ENCODE measurements at regions not wholly inside any gene's neighbourhood (a gene's known extent, or its start where the extent isn't known, plus 50 kb on each side); places are given as distances from the start of the nearest gene placed in this dataset.

- no peak for DNase-seq
Measured at GRCh38 chr4:104682311-104682710, 187.6 kb upstream of the CXXC4 start.

- DNase-seq = peak; percentile 48
Measured at GRCh38 chr4:104693601-104694201, 199.0 kb upstream of the CXXC4 start.

GRCh38 chr4:104716584-104716983 is 221.9 kb upstream of the CXXC4 start:
- no peak for DNase-seq

GRCh38 chr4:104719539-104720230 is 225.0 kb upstream of the CXXC4 start:
- no peak for DNase-seq

- no peak for DNase-seq
Measured at GRCh38 chr4:104722467-104722866, 227.8 kb upstream of the CXXC4 start.

- no peak for DNase-seq
Measured at GRCh38 chr4:104726002-104726401, 231.3 kb upstream of the CXXC4 start.

GRCh38 chr4:104727643-104728042 is 232.9 kb upstream of the CXXC4 start:
- DNase-seq = no peak

GRCh38 chr4:104728380-104729122 is 233.9 kb upstream of the CXXC4 start:
- DNase-seq = no peak

- DNase-seq = no peak
Measured at GRCh38 chr4:104732766-104733165, 238.1 kb upstream of the CXXC4 start.

- DNase-seq = no peak
Measured at GRCh38 chr4:104735174-104735573, 240.5 kb upstream of the CXXC4 start.

GRCh38 chr4:104740161-104740560 is 245.5 kb upstream of the CXXC4 start:
- DNase-seq = no peak

- no peak for DNase-seq
Measured at GRCh38 chr4:104743215-104743653, 248.5 kb upstream of the CXXC4 start.

GRCh38 chr4:104747635-104748034 is 252.9 kb upstream of the CXXC4 start:
- DNase-seq = no peak

GRCh38 chr4:104749062-104749461 is 254.4 kb upstream of the CXXC4 start:
- DNase-seq = peak; percentile 7

- no peak for DNase-seq
Measured at GRCh38 chr4:104750008-104750407, 255.3 kb upstream of the CXXC4 start.

- no peak for DNase-seq
Measured at GRCh38 chr4:104751468-104751867, 256.8 kb upstream of the CXXC4 start.

- DNase-seq = no peak
Measured at GRCh38 chr4:104752337-104752736, 257.6 kb upstream of the CXXC4 start.

- no peak for DNase-seq
Measured at GRCh38 chr4:104756837-104757236, 262.1 kb upstream of the CXXC4 start.

GRCh38 chr4:104758574-104758973 is 263.9 kb upstream of the CXXC4 start:
- DNase-seq = no peak

GRCh38 chr4:104763554-104764222 is 269.0 kb upstream of the CXXC4 start:
- no peak for DNase-seq

- DNase-seq = no peak
Measured at GRCh38 chr4:104766676-104767075, 272.0 kb upstream of the CXXC4 start.

GRCh38 chr4:104772849-104773248 is 278.2 kb upstream of the CXXC4 start:
- DNase-seq = no peak

GRCh38 chr4:104795264-104795939 is 300.7 kb upstream of the CXXC4 start:
- DNase-seq = no peak

Measured in hematopoietic multipotent progenitor cell treated with erythropoietin and hydrocortisone succinate and interleukin-3 and kit ligand, for 6 days (in vitro differentiated cells).